ENCODE measurements at regions not wholly inside any gene's neighbourhood (a gene's known extent, or its start where the extent isn't known, plus 50 kb on each side); places are given as distances from the start of the nearest gene placed in this dataset.

GRCh38 chr20:6496874-6497273, 270.6 kb upstream of the BMP2 start:
- Histone ChIP-seq H4K20me1 (ENCODE audit: control insufficient read depth, insufficient read depth, insufficient read length) (no peaks in the 10 kb centered on the region), H2AFZ (ENCODE audit: low read length) (no peak overlapping the region), H2BK12ac (ENCODE audit: insufficient read length, low read depth, low read length) (no peak overlapping the region), H2BK20ac (ENCODE audit: low read depth, low read length, poor library complexity, severe bottlenecking) (no peak overlapping the region), H3K23ac (ENCODE audit: insufficient read length, low read depth, low read length) (no peak overlapping the region), H3K27me3 (ENCODE audit: insufficient read depth, low read length) (no peaks in the 10 kb centered on the region), H4K5ac (ENCODE audit: insufficient read length, low read depth, low read length) (no peak overlapping the region), H3K23me2 (ENCODE audit: insufficient read length, low read depth, low read length, poor library complexity, severe bottlenecking) (no peaks in the 10 kb centered on the region), H3K4me1 (ENCODE audit: insufficient read depth, low read length) (no peaks in the 10 kb centered on the region), H2AK5ac (ENCODE audit: insufficient read length, low read length) (no peak overlapping the region), H2BK5ac (ENCODE audit: insufficient read length, low read length) (no peak overlapping the region), H3K27ac (ENCODE audit: insufficient read length, low read depth, low read length) (no peak overlapping the region), H3K4me2 (ENCODE audit: insufficient read depth, insufficient read length, low read length) (no peak overlapping the region), H2BK120ac (ENCODE audit: low read depth, low read length, poor library complexity, severe bottlenecking) (no peak overlapping the region), H3K18ac (ENCODE audit: insufficient read length, low read depth, low read length) (no peak overlapping the region), H3K56ac (ENCODE audit: insufficient read length, low read depth, low read length) (no peak overlapping the region), H3K9me3 (ENCODE audit: control insufficient read depth, low read depth, low read length) (no peaks in the 10 kb centered on the region), H3T11ph (ENCODE audit: low read length) (no peak overlapping the region), H3K4ac (ENCODE audit: low read depth, low read length) (no peak overlapping the region), H4K91ac (ENCODE audit: insufficient read length, low read depth, low read length) (no peak overlapping the region), H2BK15ac (ENCODE audit: low read depth, low read length) (no peak overlapping the region), H3K14ac (ENCODE audit: insufficient read depth, low read length) (no peak overlapping the region), H4K8ac (replicated peaks; ENCODE audit: insufficient read length, low read depth, low read length) (no peak overlapping the region), H3K79me2 (ENCODE audit: insufficient read depth, low read length) (no peaks in the 10 kb centered on the region), H3K79me1 (ENCODE audit: insufficient read depth, low read depth, low read length, poor library complexity, severe bottlenecking) (no peaks in the 10 kb centered on the region), H3K9ac (ENCODE audit: extremely low read depth, insufficient read length, low read length) (no peak overlapping the region)
- H3K9me3 Mint-ChIP-seq: peaks cover 5% of the 10 kb centered on the region in 2 experiments
- peaks cover 0 to 3% (median 0%) of the 10 kb centered on the region in 3 experiments; a peak in 2 of 7 replicates for H3K36me3 Mint-ChIP-seq (ENCODE audit: insufficient read depth in 1 of 3, low read depth in 3 of 3)
- peaks cover 6% of the 10 kb centered on the region in 2 experiments for H3K4me1 Mint-ChIP-seq
- no peak overlapping the region for H3K4me3 Mint-ChIP-seq
- H3K27me3 Mint-ChIP-seq (ENCODE audit: low read depth): no peaks in the 10 kb centered on the region
- H3K27ac Mint-ChIP-seq: no peak overlapping the region
- DNase-seq: no peak
- TF ChIP-seq, protein P1, sequence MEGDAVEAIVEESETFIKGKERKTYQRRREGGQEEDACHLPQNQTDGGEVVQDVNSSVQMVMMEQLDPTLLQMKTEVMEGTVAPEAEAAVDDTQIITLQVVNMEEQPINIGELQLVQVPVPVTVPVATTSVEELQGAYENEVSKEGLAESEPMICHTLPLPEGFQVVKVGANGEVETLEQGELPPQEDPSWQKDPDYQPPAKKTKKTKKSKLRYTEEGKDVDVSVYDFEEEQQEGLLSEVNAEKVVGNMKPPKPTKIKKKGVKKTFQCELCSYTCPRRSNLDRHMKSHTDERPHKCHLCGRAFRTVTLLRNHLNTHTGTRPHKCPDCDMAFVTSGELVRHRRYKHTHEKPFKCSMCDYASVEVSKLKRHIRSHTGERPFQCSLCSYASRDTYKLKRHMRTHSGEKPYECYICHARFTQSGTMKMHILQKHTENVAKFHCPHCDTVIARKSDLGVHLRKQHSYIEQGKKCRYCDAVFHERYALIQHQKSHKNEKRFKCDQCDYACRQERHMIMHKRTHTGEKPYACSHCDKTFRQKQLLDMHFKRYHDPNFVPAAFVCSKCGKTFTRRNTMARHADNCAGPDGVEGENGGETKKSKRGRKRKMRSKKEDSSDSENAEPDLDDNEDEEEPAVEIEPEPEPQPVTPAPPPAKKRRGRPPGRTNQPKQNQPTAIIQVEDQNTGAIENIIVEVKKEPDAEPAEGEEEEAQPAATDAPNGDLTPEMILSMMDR (conservative IDR thresholded peaks at IDR 0.05): no peak

Data from H9 (cell line).